Epithelial cell of esophagus (primary cell): ENCODE measurements at regions not wholly inside any gene's neighbourhood (a gene's known extent, or its start where the extent isn't known, plus 50 kb on each side); places are given as distances from the start of the nearest gene placed in this dataset.

Source experiments
- DNase-seq: peaks from one replicate; pipeline ENCODE4 v3.0.0; 2010; ENCODE audit warnings: low read depth
- H3K4me3 ChIP-seq: 2 replicates; pipeline ENCODE4 v1.5.1; 2011; ENCODE audit warnings: mild to moderate bottlenecking, low read length, control low read depth
- TF ChIP-seq, protein P1 (sequence below): IDR thresholded peaks from 2 replicates; pipeline ENCODE4 v1.5.1; 2011; ENCODE audit warnings: low read depth, mild to moderate bottlenecking, low read length, control low read depth, inconsistent platforms; ENCODE audit not compliant: insufficient read depth; ENCODE audit errors: missing control alignments

DNA sequence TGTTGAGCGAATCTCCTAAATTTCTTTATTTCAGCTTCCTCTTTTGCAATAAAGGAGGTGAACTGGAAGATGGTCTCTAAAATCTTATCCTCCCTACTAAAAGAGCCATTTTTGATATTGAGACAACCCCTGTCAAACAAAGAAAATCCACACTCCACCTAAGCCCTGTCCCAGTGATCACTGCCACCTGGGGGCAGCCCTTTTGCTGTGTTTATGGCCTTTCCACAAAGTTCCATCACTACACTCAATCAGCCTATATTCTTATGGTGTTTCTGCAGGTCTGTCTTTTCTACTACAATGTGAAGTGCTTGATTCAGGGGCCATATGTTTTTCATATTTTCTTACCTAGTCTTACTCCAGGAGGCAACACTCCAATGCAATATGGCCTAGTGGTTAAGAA is 163.7 kb downstream of the BMP4 start:
- no peak overlapping the region for H3K4me3 ChIP-seq
- DNase-seq, result no peak
- TF ChIP-seq, protein P1, sequence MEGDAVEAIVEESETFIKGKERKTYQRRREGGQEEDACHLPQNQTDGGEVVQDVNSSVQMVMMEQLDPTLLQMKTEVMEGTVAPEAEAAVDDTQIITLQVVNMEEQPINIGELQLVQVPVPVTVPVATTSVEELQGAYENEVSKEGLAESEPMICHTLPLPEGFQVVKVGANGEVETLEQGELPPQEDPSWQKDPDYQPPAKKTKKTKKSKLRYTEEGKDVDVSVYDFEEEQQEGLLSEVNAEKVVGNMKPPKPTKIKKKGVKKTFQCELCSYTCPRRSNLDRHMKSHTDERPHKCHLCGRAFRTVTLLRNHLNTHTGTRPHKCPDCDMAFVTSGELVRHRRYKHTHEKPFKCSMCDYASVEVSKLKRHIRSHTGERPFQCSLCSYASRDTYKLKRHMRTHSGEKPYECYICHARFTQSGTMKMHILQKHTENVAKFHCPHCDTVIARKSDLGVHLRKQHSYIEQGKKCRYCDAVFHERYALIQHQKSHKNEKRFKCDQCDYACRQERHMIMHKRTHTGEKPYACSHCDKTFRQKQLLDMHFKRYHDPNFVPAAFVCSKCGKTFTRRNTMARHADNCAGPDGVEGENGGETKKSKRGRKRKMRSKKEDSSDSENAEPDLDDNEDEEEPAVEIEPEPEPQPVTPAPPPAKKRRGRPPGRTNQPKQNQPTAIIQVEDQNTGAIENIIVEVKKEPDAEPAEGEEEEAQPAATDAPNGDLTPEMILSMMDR, result no peak

DNA sequence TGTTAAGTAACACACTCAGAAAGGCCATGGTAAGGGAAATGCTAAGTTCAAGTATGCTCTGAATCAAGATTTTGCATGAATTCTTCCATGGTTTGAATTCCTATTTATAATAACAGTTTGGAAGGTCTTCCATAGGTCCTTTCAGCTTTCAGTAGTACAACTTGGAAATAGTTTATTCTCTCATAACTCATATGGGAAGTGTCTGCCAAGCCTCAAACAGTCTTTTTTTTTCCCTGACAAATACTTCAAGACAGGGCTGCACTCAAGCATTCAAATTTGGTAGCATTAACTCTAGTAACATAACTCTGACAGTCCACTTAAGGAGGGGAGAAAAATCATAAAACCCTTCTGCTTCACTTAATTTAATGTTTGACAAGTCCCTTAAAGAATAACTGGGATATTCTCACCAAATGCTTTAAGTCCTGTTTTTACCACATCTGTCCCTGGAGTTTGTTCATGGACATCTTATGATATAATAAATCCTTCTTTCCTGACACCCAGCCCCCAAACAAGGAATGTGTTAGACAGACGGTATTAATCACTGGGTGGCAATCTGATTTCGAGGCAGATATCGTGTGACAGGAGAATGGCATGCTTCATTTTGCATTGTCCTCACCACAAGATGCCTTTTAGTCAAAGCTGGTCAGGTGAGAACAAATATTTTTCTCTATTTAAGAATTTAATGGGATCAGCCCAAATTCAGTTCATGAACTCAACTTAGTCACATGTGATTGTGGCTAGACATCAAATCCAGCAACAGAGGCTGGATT is 165.7 kb downstream of the BMP4 start:
- H3K4me3 ChIP-seq, result no peak overlapping the region
- no peak for DNase-seq
- TF ChIP-seq, protein P1, result no peak

DNA sequence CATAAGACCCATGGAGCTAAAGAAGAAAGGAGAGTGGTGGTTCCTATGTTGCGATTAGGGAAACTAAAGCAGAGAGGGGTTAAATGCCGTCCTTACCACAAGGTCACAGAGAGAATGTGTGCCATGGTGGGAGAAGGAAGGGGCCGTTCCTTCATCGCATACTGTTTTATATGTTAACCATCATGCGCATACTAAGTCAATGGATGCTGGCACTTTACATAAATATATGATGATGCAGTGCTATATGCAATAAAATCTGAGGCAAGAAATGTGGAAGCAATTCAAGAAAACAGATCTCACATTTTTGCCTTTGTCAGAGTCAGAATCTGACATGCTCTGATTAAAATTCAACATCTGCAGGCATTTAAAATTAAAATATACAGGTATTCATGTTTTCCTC is 168.1 kb downstream of the BMP4 start:
- DNase-seq, result no peak
- TF ChIP-seq, protein P1, result no peak
- H3K4me3 ChIP-seq, result no peak overlapping the region

DNA sequence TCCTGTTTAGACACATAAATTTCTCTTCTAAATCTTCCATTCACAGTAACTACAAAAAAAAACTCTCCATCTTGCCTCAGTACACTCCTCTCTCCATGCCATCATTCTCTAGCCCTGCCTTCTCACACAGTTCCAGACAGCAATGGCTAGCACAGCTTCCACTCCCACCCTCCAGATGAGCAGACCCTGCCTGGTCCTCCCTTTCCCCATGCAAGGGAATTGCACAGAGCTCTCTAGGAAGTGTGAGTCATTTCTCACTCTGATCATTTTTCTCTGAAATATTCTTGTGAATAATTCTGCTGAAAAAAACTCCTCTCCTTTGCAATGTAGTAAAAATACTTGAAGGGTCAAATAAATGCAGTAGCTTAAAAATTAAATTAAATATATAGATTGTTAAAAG is 170.6 kb downstream of the BMP4 start:
- H3K4me3 ChIP-seq, result no peak overlapping the region
- DNase-seq, result no peak
- TF ChIP-seq, protein P1, result no peak

DNA sequence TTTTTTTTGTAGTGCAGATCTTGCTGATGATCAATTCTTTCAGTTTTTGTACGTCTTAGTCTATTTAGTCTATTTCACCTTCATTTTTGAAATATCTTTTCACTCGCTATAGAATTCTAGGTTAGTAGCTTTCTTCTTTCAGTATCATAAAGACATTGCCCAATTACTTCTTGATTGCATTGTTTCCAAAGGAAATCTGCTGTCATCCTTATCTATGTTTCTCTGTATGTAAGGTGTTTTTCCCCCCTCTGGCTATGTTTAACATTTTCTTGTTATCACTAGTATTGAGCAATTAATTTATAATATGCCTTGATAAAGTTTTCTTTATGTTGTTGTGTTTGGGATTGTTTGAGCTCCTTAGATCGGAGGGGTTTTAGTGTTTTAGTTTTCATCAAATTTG is 171.9 kb downstream of the BMP4 start:
- H3K4me3 ChIP-seq, result no peak overlapping the region
- TF ChIP-seq, protein P1, result no peak
- no peak for DNase-seq

DNA sequence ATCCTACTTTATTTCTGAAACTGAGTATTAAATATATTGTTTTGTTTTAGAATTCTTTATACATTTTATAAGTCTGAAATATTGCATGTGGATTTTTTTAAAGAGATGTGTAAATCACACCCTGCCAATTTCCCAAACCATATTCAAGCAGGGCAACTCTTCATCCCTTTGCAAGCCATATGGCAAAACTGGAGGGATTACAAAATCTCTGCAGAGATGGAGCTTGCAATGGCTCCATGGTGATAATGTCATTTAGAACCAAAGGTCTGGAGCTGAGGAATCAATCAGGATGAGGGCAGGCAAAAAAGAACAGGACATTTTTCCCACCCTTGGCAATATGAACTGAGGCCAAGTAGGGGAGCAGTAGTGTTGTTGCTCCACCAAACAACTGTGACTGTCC is 173.4 kb downstream of the BMP4 start:
- TF ChIP-seq, protein P1, result no peak
- no peak overlapping the region for H3K4me3 ChIP-seq
- no peak for DNase-seq

DNA sequence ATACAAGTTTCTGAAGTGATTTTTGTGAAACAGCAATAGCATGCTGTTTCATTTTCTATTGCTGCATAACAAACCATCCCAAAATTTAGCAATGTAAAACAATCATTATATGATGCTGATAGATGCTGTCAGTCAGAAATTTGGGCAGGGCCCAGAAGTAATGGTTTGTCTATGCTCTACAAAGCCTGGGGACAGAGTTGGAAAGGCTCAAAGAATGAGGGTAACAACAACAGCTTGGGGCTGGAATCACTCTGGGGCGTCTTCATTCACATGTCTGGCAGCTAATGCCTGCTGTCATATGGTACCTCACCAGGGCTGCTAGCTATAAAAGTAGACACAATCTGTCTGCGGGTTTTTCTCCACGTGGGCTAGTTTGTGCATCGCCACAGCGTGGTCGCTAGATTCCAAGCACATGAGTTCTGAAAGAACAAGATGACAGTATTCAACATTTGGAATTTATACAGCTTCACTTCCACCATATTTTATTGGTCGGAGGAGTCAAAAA is 176.5 kb downstream of the BMP4 start:
- no peak for DNase-seq
- TF ChIP-seq, protein P1, result no peak
- no peak overlapping the region for H3K4me3 ChIP-seq
